Fibroblast of lung (primary cell): ENCODE measurements at regions not wholly inside any gene's neighbourhood (a gene's known extent, or its start where the extent isn't known, plus 50 kb on each side); places are given as distances from the start of the nearest gene placed in this dataset.
A peak's percentile ranks its signal among the peaks of the same experiment; 100 is the strongest.

Source experiments
- DNase-seq, 2 donors: peaks; one replicate each; pipeline versions ENCODE4 v3.0.0 to v3.0.0-alpha.2; 2010; ENCODE audit warnings: low read depth in 2 of 2
- H2AFZ ChIP-seq: 2 replicates; pipeline ENCODE4 v1.5.1; 2012; ENCODE audit warnings: low read length, control low read depth, inconsistent platforms
- H3K27ac ChIP-seq: 2 replicates; pipeline ENCODE4 v1.5.1; 2011; ENCODE audit warnings: low read length, control low read depth; ENCODE audit not compliant: insufficient read depth
- H3K27me3 ChIP-seq: 2 replicates; pipeline ENCODE4 v1.5.1; 2011; ENCODE audit warnings: mild to moderate bottlenecking, low read length; ENCODE audit not compliant: control insufficient read depth, insufficient read depth
- H3K36me3 ChIP-seq: 2 replicates; pipeline ENCODE4 v1.5.1; 2011; ENCODE audit warnings: low read length; ENCODE audit not compliant: control insufficient read depth, insufficient read depth
- H3K4me1 ChIP-seq: 2 replicates; pipeline ENCODE4 v1.5.1; 2011; ENCODE audit warnings: low read length; ENCODE audit not compliant: control insufficient read depth, insufficient read depth; ENCODE audit errors: extremely low read depth
- H3K4me2 ChIP-seq: 2 replicates; pipeline ENCODE4 v1.5.1; 2011; ENCODE audit warnings: low read length, control low read depth; ENCODE audit not compliant: insufficient read depth; ENCODE audit errors: extremely low read depth
- H3K4me3 ChIP-seq, 4 experiments: fragments of 200-600 bp in 1 of 4; sonication (generic) in 1 of 4; replicated peaks in 1 of 4; 2 replicates each; pipeline ENCODE4 v1.5.1; 2011 to 2016; ENCODE audit warnings: low read length in 4 of 4, low read depth in 3 of 4, mild to moderate bottlenecking in 3 of 4, control low read depth in 2 of 4, inconsistent platforms in 1 of 4, mixed read lengths in 1 of 4; ENCODE audit not compliant: insufficient read depth in 1 of 4; ENCODE audit errors: control extremely low read depth in 1 of 4
- H3K79me2 ChIP-seq: 2 replicates; pipeline ENCODE4 v1.5.1; 2012; ENCODE audit warnings: mild to moderate bottlenecking, low read length, inconsistent platforms; ENCODE audit not compliant: control insufficient read depth, insufficient read depth
- H3K9ac ChIP-seq: 2 replicates; pipeline ENCODE4 v1.5.1; 2011; ENCODE audit warnings: mild to moderate bottlenecking, low read length, control low read depth; ENCODE audit not compliant: insufficient read depth
- H3K9me3 ChIP-seq: 2 replicates; pipeline ENCODE4 v1.5.1; 2012; ENCODE audit warnings: low read depth, low read length; ENCODE audit not compliant: control insufficient read depth, insufficient read depth
- H4K20me1 ChIP-seq: 2 replicates; pipeline ENCODE4 v1.5.1; 2011; ENCODE audit warnings: low read length; ENCODE audit not compliant: control insufficient read depth, insufficient read depth; ENCODE audit errors: extremely low read depth
- EZH2 ChIP-seq: IDR thresholded peaks from 2 replicates; pipeline ENCODE4 v1.5.1; 2012; ENCODE audit warnings: low read length, control low read depth, mild to moderate bottlenecking; ENCODE audit errors: missing control alignments
- TF ChIP-seq, protein P1 (sequence below), 2 donors: IDR thresholded peaks in 1 of 2; conservative IDR thresholded peaks in 1 of 2; 1 replicate in 1 of 2; 2 replicates in 1 of 2; pipeline ENCODE4 v1.5.1; 2011 to 2012; ENCODE audit warnings: low read length in 2 of 2, control low read depth in 1 of 2, inconsistent platforms in 1 of 2, low read depth in 1 of 2, mild to moderate bottlenecking in 1 of 2

DNA sequence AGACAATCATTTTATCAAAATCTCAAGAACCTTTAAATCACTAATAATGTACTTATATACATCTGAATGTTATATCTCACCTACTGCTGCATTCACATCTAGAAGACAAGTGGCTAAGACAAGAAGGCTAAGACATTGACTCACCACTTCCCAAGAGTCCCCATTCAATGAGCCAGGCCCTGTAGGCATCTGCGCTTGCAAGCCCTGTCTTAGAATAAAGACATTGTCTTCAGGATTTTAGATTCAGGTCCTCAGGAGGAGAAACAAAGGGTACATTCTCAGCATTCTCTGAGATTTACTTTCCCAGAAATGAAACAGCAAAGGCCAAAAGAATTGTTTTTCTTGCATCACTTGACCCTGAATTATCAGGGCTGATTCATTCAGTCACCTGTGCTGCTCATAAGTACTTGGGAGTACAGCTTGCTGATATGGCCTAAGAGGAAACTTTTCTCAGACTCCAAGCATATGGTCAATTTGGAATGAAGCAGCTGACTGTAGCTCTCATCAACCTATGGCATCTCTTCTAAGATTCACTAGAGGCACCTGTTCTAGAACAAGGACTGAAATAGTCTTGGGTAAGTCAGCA lies 858.3 kb upstream of the AMELY start:
- no peak overlapping the region for H3K4me3 ChIP-seq
- H3K79me2 ChIP-seq, result no peaks in the 10 kb centered on the region
- no peaks in the 10 kb centered on the region for H3K27me3 ChIP-seq
- TF ChIP-seq, protein P1, sequence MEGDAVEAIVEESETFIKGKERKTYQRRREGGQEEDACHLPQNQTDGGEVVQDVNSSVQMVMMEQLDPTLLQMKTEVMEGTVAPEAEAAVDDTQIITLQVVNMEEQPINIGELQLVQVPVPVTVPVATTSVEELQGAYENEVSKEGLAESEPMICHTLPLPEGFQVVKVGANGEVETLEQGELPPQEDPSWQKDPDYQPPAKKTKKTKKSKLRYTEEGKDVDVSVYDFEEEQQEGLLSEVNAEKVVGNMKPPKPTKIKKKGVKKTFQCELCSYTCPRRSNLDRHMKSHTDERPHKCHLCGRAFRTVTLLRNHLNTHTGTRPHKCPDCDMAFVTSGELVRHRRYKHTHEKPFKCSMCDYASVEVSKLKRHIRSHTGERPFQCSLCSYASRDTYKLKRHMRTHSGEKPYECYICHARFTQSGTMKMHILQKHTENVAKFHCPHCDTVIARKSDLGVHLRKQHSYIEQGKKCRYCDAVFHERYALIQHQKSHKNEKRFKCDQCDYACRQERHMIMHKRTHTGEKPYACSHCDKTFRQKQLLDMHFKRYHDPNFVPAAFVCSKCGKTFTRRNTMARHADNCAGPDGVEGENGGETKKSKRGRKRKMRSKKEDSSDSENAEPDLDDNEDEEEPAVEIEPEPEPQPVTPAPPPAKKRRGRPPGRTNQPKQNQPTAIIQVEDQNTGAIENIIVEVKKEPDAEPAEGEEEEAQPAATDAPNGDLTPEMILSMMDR (conservative IDR thresholded peaks at IDR 0.05 in 1 of 2, IDR thresholded peaks at IDR 0.05 in 1 of 2; ENCODE audit: low read depth in 1 of 2, low read length in 2 of 2), result no peak
- no peak for TF ChIP-seq EZH2
- no peak overlapping the region for H3K9ac ChIP-seq
- H3K4me2 ChIP-seq, result no peak overlapping the region
- no peaks in the 10 kb centered on the region for H4K20me1 ChIP-seq
- no peak for DNase-seq
- H3K4me1 ChIP-seq, result no peaks in the 10 kb centered on the region
- no peaks in the 10 kb centered on the region for H3K36me3 ChIP-seq
- no peaks in the 10 kb centered on the region for H3K9me3 ChIP-seq
- no peak overlapping the region for H2AFZ ChIP-seq
- H3K27ac ChIP-seq, result no peak overlapping the region

DNA sequence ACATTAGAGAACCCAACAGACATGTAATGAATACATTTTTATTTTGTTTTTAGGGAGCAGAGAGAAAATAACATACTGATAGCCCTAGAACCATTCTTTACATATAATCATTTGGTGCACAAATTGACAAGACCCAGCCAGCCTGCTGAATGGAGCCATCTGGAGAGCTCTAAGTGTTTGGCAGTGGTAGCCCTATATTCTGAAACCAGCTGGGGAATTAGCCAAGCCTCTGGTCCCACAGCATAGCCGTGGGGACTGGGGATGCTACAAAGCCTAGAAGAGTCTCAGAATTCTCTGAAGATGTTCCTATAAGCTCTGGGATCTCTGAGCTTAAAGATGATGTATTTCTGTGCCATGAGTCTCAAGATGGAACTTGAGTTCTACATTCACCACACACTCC lies 857.3 kb upstream of the AMELY start:
- no peak overlapping the region for H3K27ac ChIP-seq
- no peaks in the 10 kb centered on the region for H3K27me3 ChIP-seq
- H3K9ac ChIP-seq, result no peak overlapping the region
- H2AFZ ChIP-seq, result no peak overlapping the region
- no peak overlapping the region for H3K4me2 ChIP-seq
- no peaks in the 10 kb centered on the region for H3K4me1 ChIP-seq
- no peak for TF ChIP-seq EZH2
- TF ChIP-seq, protein P1 (conservative IDR thresholded peaks at IDR 0.05 in 1 of 2, IDR thresholded peaks at IDR 0.05 in 1 of 2; ENCODE audit: low read depth in 1 of 2, low read length in 2 of 2), result no peak
- no peaks in the 10 kb centered on the region for H4K20me1 ChIP-seq
- H3K4me3 ChIP-seq, result no peak overlapping the region
- peak in 1 of 2 donors; percentile 6 for DNase-seq
- no peaks in the 10 kb centered on the region for H3K36me3 ChIP-seq
- H3K9me3 ChIP-seq, result no peaks in the 10 kb centered on the region
- H3K79me2 ChIP-seq, result no peaks in the 10 kb centered on the region

DNA sequence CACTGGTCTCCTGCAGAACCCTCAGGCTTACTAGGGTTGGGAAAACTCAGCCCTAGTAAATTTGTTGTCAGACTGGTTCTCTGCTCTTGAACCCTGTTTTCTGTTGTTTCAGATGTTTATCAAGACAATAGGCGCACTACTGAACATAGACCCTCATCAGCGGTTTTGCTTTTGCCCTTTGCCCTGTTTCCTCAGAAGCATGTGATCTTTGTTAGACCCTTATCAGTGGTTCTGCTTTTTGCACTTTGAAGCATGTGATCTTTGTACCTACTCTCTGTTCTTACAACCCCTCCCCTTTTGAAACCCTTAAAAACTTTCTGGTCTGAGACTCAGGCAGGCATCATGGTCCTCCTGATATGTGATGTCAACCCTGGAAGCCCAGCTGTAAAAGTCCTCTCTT lies 842.2 kb upstream of the AMELY start:
- Histone ChIP-seq H3K4me2 (no peak overlapping the region), H4K20me1 (no peaks in the 10 kb centered on the region), H3K79me2 (no peaks in the 10 kb centered on the region), H3K9me3 (no peaks in the 10 kb centered on the region), H3K27me3 (no peaks in the 10 kb centered on the region), H3K9ac (no peak overlapping the region), H3K4me1 (no peaks in the 10 kb centered on the region), H2AFZ (no peak overlapping the region), H3K27ac (no peak overlapping the region), H3K36me3 (no peaks in the 10 kb centered on the region), H3K4me3 (no peak overlapping the region)
- TF ChIP-seq, protein P1 (conservative IDR thresholded peaks at IDR 0.05 in 1 of 2, IDR thresholded peaks at IDR 0.05 in 1 of 2; ENCODE audit: low read depth in 1 of 2, low read length in 2 of 2), result no peak
- TF ChIP-seq EZH2, result no peak
- no peak for DNase-seq
